ENCODE measurements at regions not wholly inside any gene's neighbourhood (a gene's known extent, or its start where the extent isn't known, plus 50 kb on each side); places are given as distances from the start of the nearest gene placed in this dataset.

DNA sequence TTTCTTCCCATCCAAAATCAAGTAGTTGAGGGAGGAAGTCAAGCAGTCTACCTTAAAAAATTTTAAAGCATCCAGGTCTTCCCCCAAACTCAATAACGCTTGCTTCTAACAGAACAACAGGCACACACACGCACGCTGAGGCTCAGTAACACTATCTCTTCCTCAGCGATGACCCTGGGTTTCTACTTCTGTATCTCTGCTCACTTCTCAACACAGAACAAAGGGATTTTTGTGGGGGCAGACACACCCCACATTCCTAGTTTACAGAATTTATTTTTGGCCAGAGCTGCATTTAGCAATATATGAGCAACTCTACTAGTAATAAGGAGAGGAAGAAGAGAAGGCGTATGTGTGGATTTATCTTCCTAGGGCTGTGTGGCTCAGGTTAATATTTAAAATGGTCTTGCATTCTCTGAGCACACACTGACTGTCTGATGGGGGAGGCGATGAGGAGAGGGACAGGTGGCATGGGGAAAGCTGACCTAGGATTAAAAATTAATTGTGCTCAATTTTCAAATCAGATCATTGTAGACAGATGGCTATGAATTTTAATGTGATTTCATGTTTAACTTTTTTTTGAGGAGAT, 71.3 kb upstream of the PPM1B start:
- no peak overlapping the region for H3K9ac ChIP-seq (ENCODE audit: low read length)
- no peak overlapping the region for H2AFZ ChIP-seq (ENCODE audit: low read depth, low read length)
- no peaks in the 10 kb centered on the region for H3K9me3 ChIP-seq (ENCODE audit: insufficient read depth, low read length)
- H3K36me3 ChIP-seq (replicated peaks; ENCODE audit: low read depth, low read length), result no peaks in the 10 kb centered on the region
- no peak overlapping the region for H3K4me3 ChIP-seq (ENCODE audit: low read length)
- no peak overlapping the region for H3K4me2 ChIP-seq (ENCODE audit: low read length)
- H3K4me1 ChIP-seq (ENCODE audit: low read length), result no peaks in the 10 kb centered on the region
- no peaks in the 10 kb centered on the region for H3K79me2 ChIP-seq (ENCODE audit: low read length)
- TF ChIP-seq, protein P1, sequence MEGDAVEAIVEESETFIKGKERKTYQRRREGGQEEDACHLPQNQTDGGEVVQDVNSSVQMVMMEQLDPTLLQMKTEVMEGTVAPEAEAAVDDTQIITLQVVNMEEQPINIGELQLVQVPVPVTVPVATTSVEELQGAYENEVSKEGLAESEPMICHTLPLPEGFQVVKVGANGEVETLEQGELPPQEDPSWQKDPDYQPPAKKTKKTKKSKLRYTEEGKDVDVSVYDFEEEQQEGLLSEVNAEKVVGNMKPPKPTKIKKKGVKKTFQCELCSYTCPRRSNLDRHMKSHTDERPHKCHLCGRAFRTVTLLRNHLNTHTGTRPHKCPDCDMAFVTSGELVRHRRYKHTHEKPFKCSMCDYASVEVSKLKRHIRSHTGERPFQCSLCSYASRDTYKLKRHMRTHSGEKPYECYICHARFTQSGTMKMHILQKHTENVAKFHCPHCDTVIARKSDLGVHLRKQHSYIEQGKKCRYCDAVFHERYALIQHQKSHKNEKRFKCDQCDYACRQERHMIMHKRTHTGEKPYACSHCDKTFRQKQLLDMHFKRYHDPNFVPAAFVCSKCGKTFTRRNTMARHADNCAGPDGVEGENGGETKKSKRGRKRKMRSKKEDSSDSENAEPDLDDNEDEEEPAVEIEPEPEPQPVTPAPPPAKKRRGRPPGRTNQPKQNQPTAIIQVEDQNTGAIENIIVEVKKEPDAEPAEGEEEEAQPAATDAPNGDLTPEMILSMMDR (IDR thresholded peaks at IDR 0.05; ENCODE audit: low read depth, low read length), result no peak
- no peak for TF ChIP-seq EZH2phosphoT487 (IDR thresholded peaks at IDR 0.05; ENCODE audit: low read depth)
- no peak overlapping the region for H3K27ac ChIP-seq (ENCODE audit: low read length)
- H3K27me3 ChIP-seq (ENCODE audit: low read depth, low read length), result no peaks in the 10 kb centered on the region
- no peaks in the 10 kb centered on the region for H4K20me1 ChIP-seq (ENCODE audit: insufficient read depth, low read length)

DNA sequence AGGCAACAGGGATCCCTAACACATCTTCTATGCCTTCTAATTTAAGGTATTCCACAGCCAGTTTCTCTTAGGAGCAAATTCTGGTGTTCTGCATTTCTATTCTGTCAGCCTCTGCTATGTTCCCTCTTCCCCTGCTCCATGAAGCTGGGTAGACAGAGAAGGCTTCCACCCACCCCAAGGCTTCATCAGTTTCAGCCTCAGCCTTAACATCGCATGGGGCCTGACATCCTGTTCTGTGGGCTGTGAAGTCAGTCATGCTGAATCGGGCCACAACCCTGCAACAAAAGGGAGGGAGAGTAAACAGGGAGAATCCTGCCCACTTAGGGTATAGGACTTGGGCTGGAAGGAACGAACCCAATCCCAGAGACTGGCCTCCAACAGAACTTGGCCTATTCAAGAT, 70.6 kb upstream of the PPM1B start:
- no peak overlapping the region for H3K4me2 ChIP-seq (ENCODE audit: low read length)
- no peaks in the 10 kb centered on the region for H3K4me1 ChIP-seq (ENCODE audit: low read length)
- no peaks in the 10 kb centered on the region for H3K79me2 ChIP-seq (ENCODE audit: low read length)
- H3K9me3 ChIP-seq (ENCODE audit: insufficient read depth, low read length), result no peaks in the 10 kb centered on the region
- TF ChIP-seq, protein P1 (IDR thresholded peaks at IDR 0.05; ENCODE audit: low read depth, low read length), result no peak
- TF ChIP-seq EZH2phosphoT487 (IDR thresholded peaks at IDR 0.05; ENCODE audit: low read depth), result no peak
- H4K20me1 ChIP-seq (ENCODE audit: insufficient read depth, low read length), result no peaks in the 10 kb centered on the region
- no peak overlapping the region for H3K9ac ChIP-seq (ENCODE audit: low read length)
- no peak overlapping the region for H3K4me3 ChIP-seq (ENCODE audit: low read length)
- H3K36me3 ChIP-seq (replicated peaks; ENCODE audit: low read depth, low read length), result no peaks in the 10 kb centered on the region
- H3K27ac ChIP-seq (ENCODE audit: low read length), result no peak overlapping the region
- H2AFZ ChIP-seq (ENCODE audit: low read depth, low read length), result no peak overlapping the region
- no peaks in the 10 kb centered on the region for H3K27me3 ChIP-seq (ENCODE audit: low read depth, low read length)

DNA sequence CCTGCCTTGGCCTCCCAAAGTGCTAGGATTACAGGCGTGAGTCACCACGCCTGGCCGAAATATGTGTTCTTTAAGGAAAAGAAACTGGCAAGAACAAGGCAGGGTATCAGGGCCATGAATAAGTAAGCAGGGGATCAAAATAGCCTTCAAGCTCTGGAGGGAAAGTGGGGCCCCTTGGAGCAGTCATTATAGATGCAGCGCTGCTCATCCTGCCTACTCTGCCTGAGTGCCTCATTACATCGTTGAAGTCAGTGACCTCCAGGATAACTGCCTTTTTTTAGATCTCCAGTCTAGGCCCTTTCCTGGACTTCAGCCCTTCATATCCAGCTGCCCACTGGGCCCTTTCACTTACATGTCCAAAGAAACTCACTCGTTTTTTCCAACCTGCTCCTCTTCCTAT, 69.8 kb upstream of the PPM1B start:
- no peak overlapping the region for H2AFZ ChIP-seq (ENCODE audit: low read depth, low read length)
- H3K4me2 ChIP-seq (ENCODE audit: low read length), result no peak overlapping the region
- H3K36me3 ChIP-seq (replicated peaks; ENCODE audit: low read depth, low read length), result no peaks in the 10 kb centered on the region
- no peak overlapping the region for H3K4me3 ChIP-seq (ENCODE audit: low read length)
- TF ChIP-seq EZH2phosphoT487 (IDR thresholded peaks at IDR 0.05; ENCODE audit: low read depth), result no peak
- TF ChIP-seq, protein P1 (IDR thresholded peaks at IDR 0.05; ENCODE audit: low read depth, low read length), result no peak
- no peaks in the 10 kb centered on the region for H4K20me1 ChIP-seq (ENCODE audit: insufficient read depth, low read length)
- H3K79me2 ChIP-seq (ENCODE audit: low read length), result no peaks in the 10 kb centered on the region
- no peaks in the 10 kb centered on the region for H3K27me3 ChIP-seq (ENCODE audit: low read depth, low read length)
- no peaks in the 10 kb centered on the region for H3K4me1 ChIP-seq (ENCODE audit: low read length)
- no peaks in the 10 kb centered on the region for H3K9me3 ChIP-seq (ENCODE audit: insufficient read depth, low read length)
- no peak overlapping the region for H3K27ac ChIP-seq (ENCODE audit: low read length)
- no peak overlapping the region for H3K9ac ChIP-seq (ENCODE audit: low read length)

DNA sequence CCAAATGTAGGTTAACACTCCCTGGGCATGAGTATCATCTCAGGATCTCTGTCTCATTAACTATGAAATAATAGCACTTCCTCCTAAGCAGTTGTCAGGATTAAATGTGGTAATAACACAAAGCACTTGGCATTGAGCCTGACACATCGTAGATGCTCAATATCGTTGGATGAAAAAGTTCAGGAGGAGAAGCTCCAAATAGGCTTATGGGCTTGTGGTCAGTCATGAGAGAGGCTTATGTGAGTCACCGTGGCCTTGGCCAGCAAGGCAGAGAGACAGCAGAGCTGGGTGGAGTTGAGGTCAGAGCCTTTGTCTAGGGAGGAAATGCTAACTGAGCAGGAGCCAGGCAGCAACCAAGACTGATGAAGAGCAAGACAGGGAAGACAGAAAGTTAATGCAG, 68.3 kb upstream of the PPM1B start:
- H3K4me3 ChIP-seq (ENCODE audit: low read length), result no peak overlapping the region
- no peak overlapping the region for H2AFZ ChIP-seq (ENCODE audit: low read depth, low read length)
- H3K79me2 ChIP-seq (ENCODE audit: low read length), result no peaks in the 10 kb centered on the region
- no peak overlapping the region for H3K9ac ChIP-seq (ENCODE audit: low read length)
- no peak overlapping the region for H3K27ac ChIP-seq (ENCODE audit: low read length)
- H4K20me1 ChIP-seq (ENCODE audit: insufficient read depth, low read length), result no peaks in the 10 kb centered on the region
- H3K4me2 ChIP-seq (ENCODE audit: low read length), result no peak overlapping the region
- H3K9me3 ChIP-seq (ENCODE audit: insufficient read depth, low read length), result no peaks in the 10 kb centered on the region
- no peaks in the 10 kb centered on the region for H3K27me3 ChIP-seq (ENCODE audit: low read depth, low read length)
- H3K36me3 ChIP-seq (replicated peaks; ENCODE audit: low read depth, low read length), result no peaks in the 10 kb centered on the region
- no peaks in the 10 kb centered on the region for H3K4me1 ChIP-seq (ENCODE audit: low read length)
- TF ChIP-seq EZH2phosphoT487 (IDR thresholded peaks at IDR 0.05; ENCODE audit: low read depth), result no peak
- TF ChIP-seq, protein P1 (IDR thresholded peaks at IDR 0.05; ENCODE audit: low read depth, low read length), result no peak
